ENCODE measurements at regions not wholly inside any gene's neighbourhood (a gene's known extent, or its start where the extent isn't known, plus 50 kb on each side); places are given as distances from the start of the nearest gene placed in this dataset.

DNA sequence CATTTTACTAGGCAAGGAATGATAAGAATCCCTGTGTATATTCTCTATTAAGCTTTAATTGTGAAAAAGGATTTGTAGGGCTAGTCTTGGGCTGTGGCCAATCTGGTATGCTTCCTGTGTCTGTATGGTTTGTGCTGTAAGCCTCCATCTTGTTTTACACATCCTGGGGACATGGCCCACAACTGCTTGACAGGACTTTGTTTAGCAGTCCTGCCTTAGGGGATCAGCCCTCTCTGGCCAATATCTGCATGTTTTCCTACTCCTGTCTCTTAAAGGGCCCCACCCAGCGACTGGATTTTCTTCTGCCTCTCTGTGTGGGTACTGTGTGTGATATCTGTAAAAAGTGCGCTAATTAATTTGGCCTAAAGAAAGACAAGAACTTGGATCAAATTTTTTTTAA is 813.2 kb downstream of the PLA2G4A start:
- no peak for DNase-seq
- Histone ChIP-seq H2AFZ (ENCODE audit: low read depth, low read length) (no peak overlapping the region), H3K4me1 (ENCODE audit: insufficient read depth, low read length) (no peaks in the 10 kb centered on the region), H3K79me2 (ENCODE audit: insufficient read depth, low read length) (no peaks in the 10 kb centered on the region), H3K9me3 (ENCODE audit: insufficient read depth, low read length, severe bottlenecking) (no peaks in the 10 kb centered on the region), H3K36me3 (ENCODE audit: insufficient read depth, low read length) (no peaks in the 10 kb centered on the region), H4K20me1 (ENCODE audit: insufficient read depth, low read length) (no peaks in the 10 kb centered on the region), H3K4me2 (ENCODE audit: insufficient read depth, low read length) (no peak overlapping the region), H3K4me3 (ENCODE audit: low read depth in 1 of 2, low read length in 2 of 2) (no peak overlapping the region), H3K27me3 (ENCODE audit: insufficient read depth, low read length, poor library complexity) (no peaks in the 10 kb centered on the region), H3K27ac (ENCODE audit: low read length) (no peak overlapping the region), H3K9ac (ENCODE audit: low read depth, low read length) (no peak overlapping the region)
- TF ChIP-seq EZH2 (IDR thresholded peaks at IDR 0.05; ENCODE audit: borderline replicate concordance, low read depth, low read length, severe bottlenecking), result no peak
- TF ChIP-seq, protein P1, sequence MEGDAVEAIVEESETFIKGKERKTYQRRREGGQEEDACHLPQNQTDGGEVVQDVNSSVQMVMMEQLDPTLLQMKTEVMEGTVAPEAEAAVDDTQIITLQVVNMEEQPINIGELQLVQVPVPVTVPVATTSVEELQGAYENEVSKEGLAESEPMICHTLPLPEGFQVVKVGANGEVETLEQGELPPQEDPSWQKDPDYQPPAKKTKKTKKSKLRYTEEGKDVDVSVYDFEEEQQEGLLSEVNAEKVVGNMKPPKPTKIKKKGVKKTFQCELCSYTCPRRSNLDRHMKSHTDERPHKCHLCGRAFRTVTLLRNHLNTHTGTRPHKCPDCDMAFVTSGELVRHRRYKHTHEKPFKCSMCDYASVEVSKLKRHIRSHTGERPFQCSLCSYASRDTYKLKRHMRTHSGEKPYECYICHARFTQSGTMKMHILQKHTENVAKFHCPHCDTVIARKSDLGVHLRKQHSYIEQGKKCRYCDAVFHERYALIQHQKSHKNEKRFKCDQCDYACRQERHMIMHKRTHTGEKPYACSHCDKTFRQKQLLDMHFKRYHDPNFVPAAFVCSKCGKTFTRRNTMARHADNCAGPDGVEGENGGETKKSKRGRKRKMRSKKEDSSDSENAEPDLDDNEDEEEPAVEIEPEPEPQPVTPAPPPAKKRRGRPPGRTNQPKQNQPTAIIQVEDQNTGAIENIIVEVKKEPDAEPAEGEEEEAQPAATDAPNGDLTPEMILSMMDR (IDR thresholded peaks at IDR 0.05; ENCODE audit: borderline replicate concordance, extremely low read depth, low read length, poor library complexity, severe bottlenecking), result no peak
- ATAC-seq (ENCODE audit: insufficient read depth, low read depth), result no peak

DNA sequence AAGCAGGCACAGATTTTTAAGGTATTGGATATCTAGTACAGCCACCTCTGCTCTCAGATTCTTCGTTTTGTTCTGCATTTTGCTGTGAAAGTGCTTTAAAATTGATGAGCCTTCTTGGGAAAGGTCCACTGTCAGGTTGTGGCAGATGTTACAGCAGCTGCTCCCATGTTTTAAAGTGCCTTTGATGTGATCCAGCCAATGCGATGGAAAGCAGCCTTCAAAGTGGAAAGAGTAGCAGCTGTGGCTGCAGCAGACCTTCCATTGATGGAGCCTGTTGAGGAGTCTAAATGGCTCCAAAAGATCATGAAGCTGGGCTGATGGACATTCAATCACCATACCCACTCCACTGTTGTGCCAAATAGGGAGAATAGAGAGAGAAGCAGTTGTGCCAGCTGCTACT is 816.9 kb downstream of the PLA2G4A start:
- Histone ChIP-seq H3K4me2 (ENCODE audit: insufficient read depth, low read length) (no peak overlapping the region), H3K9ac (ENCODE audit: low read depth, low read length) (no peak overlapping the region), H3K27ac (ENCODE audit: low read length) (no peak overlapping the region), H3K4me1 (ENCODE audit: insufficient read depth, low read length) (no peaks in the 10 kb centered on the region), H4K20me1 (ENCODE audit: insufficient read depth, low read length) (no peaks in the 10 kb centered on the region), H3K79me2 (ENCODE audit: insufficient read depth, low read length) (no peaks in the 10 kb centered on the region), H3K27me3 (ENCODE audit: insufficient read depth, low read length, poor library complexity) (no peaks in the 10 kb centered on the region), H3K9me3 (ENCODE audit: insufficient read depth, low read length, severe bottlenecking) (no peaks in the 10 kb centered on the region), H3K4me3 (ENCODE audit: low read depth in 1 of 2, low read length in 2 of 2) (no peak overlapping the region), H2AFZ (ENCODE audit: low read depth, low read length) (no peak overlapping the region), H3K36me3 (ENCODE audit: insufficient read depth, low read length) (no peaks in the 10 kb centered on the region)
- TF ChIP-seq, protein P1 (IDR thresholded peaks at IDR 0.05; ENCODE audit: borderline replicate concordance, extremely low read depth, low read length, poor library complexity, severe bottlenecking), result no peak
- TF ChIP-seq EZH2 (IDR thresholded peaks at IDR 0.05; ENCODE audit: borderline replicate concordance, low read depth, low read length, severe bottlenecking), result no peak
- ATAC-seq (ENCODE audit: insufficient read depth, low read depth) (no peak), DNase-seq (no peak)

DNA sequence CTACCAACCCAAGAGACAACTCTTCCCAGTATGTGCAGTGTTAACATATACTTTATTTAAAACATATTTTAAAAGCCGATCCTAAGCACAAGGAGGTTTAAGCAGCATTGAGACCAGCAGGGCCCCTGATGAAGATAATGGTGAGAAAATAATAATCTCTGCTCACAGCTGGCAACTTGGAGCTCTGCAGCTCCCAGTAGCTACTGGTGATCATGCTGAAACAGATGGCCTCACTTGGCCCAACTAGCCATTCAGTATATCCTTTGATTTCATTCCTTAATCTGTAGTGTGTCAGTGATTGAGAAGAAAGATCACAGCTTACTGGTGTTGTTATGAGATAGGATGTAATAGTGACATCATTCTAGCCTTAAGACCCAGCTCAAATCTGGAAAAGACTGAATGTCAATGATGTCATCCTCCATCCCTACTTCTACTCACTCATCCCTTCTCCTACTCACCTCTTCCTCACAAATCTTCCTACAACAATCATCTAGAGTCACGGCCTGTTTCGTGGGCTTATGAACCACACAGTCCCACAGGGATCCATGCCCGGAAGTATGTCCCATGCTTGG is 817.9 kb downstream of the PLA2G4A start:
- Histone ChIP-seq H2AFZ (ENCODE audit: low read depth, low read length) (no peak overlapping the region), H3K4me2 (ENCODE audit: insufficient read depth, low read length) (no peak overlapping the region), H3K4me3 (ENCODE audit: low read depth in 1 of 2, low read length in 2 of 2) (no peak overlapping the region), H3K4me1 (ENCODE audit: insufficient read depth, low read length) (no peaks in the 10 kb centered on the region), H3K27me3 (ENCODE audit: insufficient read depth, low read length, poor library complexity) (no peaks in the 10 kb centered on the region), H3K79me2 (ENCODE audit: insufficient read depth, low read length) (no peaks in the 10 kb centered on the region), H3K9ac (ENCODE audit: low read depth, low read length) (no peak overlapping the region), H3K36me3 (ENCODE audit: insufficient read depth, low read length) (no peaks in the 10 kb centered on the region), H3K27ac (ENCODE audit: low read length) (no peak overlapping the region), H3K9me3 (ENCODE audit: insufficient read depth, low read length, severe bottlenecking) (no peaks in the 10 kb centered on the region), H4K20me1 (ENCODE audit: insufficient read depth, low read length) (no peaks in the 10 kb centered on the region)
- TF ChIP-seq, protein P1 (IDR thresholded peaks at IDR 0.05; ENCODE audit: borderline replicate concordance, extremely low read depth, low read length, poor library complexity, severe bottlenecking), result no peak
- no peak for TF ChIP-seq EZH2 (IDR thresholded peaks at IDR 0.05; ENCODE audit: borderline replicate concordance, low read depth, low read length, severe bottlenecking)
- no peak for DNase-seq
- ATAC-seq (ENCODE audit: insufficient read depth, low read depth), result no peak

DNA sequence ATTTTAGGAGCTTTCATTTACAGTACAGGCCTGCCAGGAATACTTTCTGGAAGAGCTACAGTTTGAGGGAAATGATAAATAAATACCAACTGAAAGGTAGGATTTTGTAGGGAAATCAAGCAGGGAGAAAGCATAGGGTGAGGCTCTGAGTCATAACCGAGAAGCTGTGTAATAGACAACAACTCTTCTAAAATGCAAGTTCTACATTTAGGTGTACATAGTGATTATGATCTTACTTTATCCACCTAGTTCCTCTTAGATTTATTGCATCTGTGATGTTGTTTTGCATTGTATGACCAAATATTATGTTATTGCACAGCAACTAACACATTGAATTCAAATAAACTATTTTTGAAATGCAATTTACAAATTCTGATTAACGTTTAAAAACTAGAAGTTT is 819.3 kb downstream of the PLA2G4A start:
- no peaks in the 10 kb centered on the region for H3K36me3 ChIP-seq (ENCODE audit: insufficient read depth, low read length)
- no peaks in the 10 kb centered on the region for H4K20me1 ChIP-seq (ENCODE audit: insufficient read depth, low read length)
- no peaks in the 10 kb centered on the region for H3K4me1 ChIP-seq (ENCODE audit: insufficient read depth, low read length)
- no peaks in the 10 kb centered on the region for H3K9me3 ChIP-seq (ENCODE audit: insufficient read depth, low read length, severe bottlenecking)
- ATAC-seq (ENCODE audit: insufficient read depth, low read depth), result no peak
- no peaks in the 10 kb centered on the region for H3K79me2 ChIP-seq (ENCODE audit: insufficient read depth, low read length)
- no peak overlapping the region for H3K27ac ChIP-seq (ENCODE audit: low read length)
- TF ChIP-seq, protein P1 (IDR thresholded peaks at IDR 0.05; ENCODE audit: borderline replicate concordance, extremely low read depth, low read length, poor library complexity, severe bottlenecking), result no peak
- TF ChIP-seq EZH2 (IDR thresholded peaks at IDR 0.05; ENCODE audit: borderline replicate concordance, low read depth, low read length, severe bottlenecking), result no peak
- no peak overlapping the region for H3K9ac ChIP-seq (ENCODE audit: low read depth, low read length)
- no peak overlapping the region for H3K4me3 ChIP-seq (ENCODE audit: low read depth in 1 of 2, low read length in 2 of 2)
- no peaks in the 10 kb centered on the region for H3K27me3 ChIP-seq (ENCODE audit: insufficient read depth, low read length, poor library complexity)
- no peak for DNase-seq
- no peak overlapping the region for H3K4me2 ChIP-seq (ENCODE audit: insufficient read depth, low read length)
- no peak overlapping the region for H2AFZ ChIP-seq (ENCODE audit: low read depth, low read length)
